ENCODE measurements at regions not wholly inside any gene's neighbourhood (a gene's known extent, or its start where the extent isn't known, plus 50 kb on each side); places are given as distances from the start of the nearest gene placed in this dataset.

- TF ChIP-seq POLR2A (IDR thresholded peaks at IDR 0.05; ENCODE audit: low read depth, low read length) (no peak), CTCF (conservative IDR thresholded peaks at IDR 0.05; ENCODE audit: low read depth, low read length) (no peak), CEBPB (IDR thresholded peaks at IDR 0.05; ENCODE audit: low read depth, low read length) (no peak), RCOR1 (IDR thresholded peaks at IDR 0.05; ENCODE audit: insufficient replicate concordance, low read length) (no peak), RAD21 (IDR thresholded peaks at IDR 0.05; ENCODE audit: low read length) (no peak)
These were observed 154.9 kb downstream of the TENT4A start for GRCh38 chr5:6868171-6868570.

Measured in IMR-90 (cell line).